ENCODE measurements at regions not wholly inside any gene's neighbourhood (a gene's known extent, or its start where the extent isn't known, plus 50 kb on each side); places are given as distances from the start of the nearest gene placed in this dataset.

- TF ChIP-seq EZH2 (IDR thresholded peaks at IDR 0.05; ENCODE audit: borderline replicate concordance) (no peak), EZH2phosphoT487 (IDR thresholded peaks at IDR 0.05; ENCODE audit: low read depth, severe bottlenecking, unreplicated experiment) (no peak), CTCF (IDR thresholded peaks at IDR 0.05; ENCODE audit: poor library complexity) (no peak)
- Histone ChIP-seq H3K27me3 (no peaks in the 10 kb centered on the region), H3K4me2 (no peak overlapping the region), H3K4me3 (no peak overlapping the region), H3K9me3 (ENCODE audit: low read depth) (no peaks in the 10 kb centered on the region), H3K9me2 (replicated peaks; ENCODE audit: insufficient read depth) (no peaks in the 10 kb centered on the region), H3K36me3 (replicated peaks; ENCODE audit: insufficient read depth, low read depth) (no peaks in the 10 kb centered on the region), H4K20me1 (ENCODE audit: insufficient read depth, poor library complexity, severe bottlenecking) (no peaks in the 10 kb centered on the region), H3K4me1 (ENCODE audit: insufficient read depth) (peaks cover 7% of the 10 kb centered on the region), H3K79me2 (no peaks in the 10 kb centered on the region), H3K27ac (peak overlapping the region; percentile 53), H2AFZ (no peak overlapping the region)
- peak; percentile 36 for DNase-seq (ENCODE audit: low spot score)
- WGBS (ENCODE audit: low lambda C conversion rate, missing lambda C conversion rate) = 89% methylated on average over 6 of the region's 6 CpGs
These were observed 171.8 kb upstream of the KLF7 start for GRCh38 chr2:207337234-207338219.

GRCh38 chr2:207338220-207338607 lies 172.5 kb upstream of the KLF7 start:
- H3K36me3 ChIP-seq (replicated peaks; ENCODE audit: insufficient read depth, low read depth) = no peaks in the 10 kb centered on the region
- no peaks in the 10 kb centered on the region for H3K27me3 ChIP-seq
- 87% methylated on average over 3 of the region's 3 CpGs for WGBS (ENCODE audit: low lambda C conversion rate, missing lambda C conversion rate)
- no peak for TF ChIP-seq EZH2 (IDR thresholded peaks at IDR 0.05; ENCODE audit: borderline replicate concordance)
- no peak for TF ChIP-seq CTCF (IDR thresholded peaks at IDR 0.05; ENCODE audit: poor library complexity)
- no peak for TF ChIP-seq EZH2phosphoT487 (IDR thresholded peaks at IDR 0.05; ENCODE audit: low read depth, severe bottlenecking, unreplicated experiment)
- DNase-seq (ENCODE audit: low spot score) = no peak
- H4K20me1 ChIP-seq (ENCODE audit: insufficient read depth, poor library complexity, severe bottlenecking) = no peaks in the 10 kb centered on the region
- no peak overlapping the region for H3K4me3 ChIP-seq
- H3K4me1 ChIP-seq (ENCODE audit: insufficient read depth) = peaks cover 7% of the 10 kb centered on the region
- H2AFZ ChIP-seq = no peak overlapping the region
- no peaks in the 10 kb centered on the region for H3K79me2 ChIP-seq
- no peaks in the 10 kb centered on the region for H3K9me3 ChIP-seq (ENCODE audit: low read depth)
- no peak overlapping the region for H3K4me2 ChIP-seq
- H3K9me2 ChIP-seq (replicated peaks; ENCODE audit: insufficient read depth) = no peaks in the 10 kb centered on the region
- peak overlapping the region; percentile 53 for H3K27ac ChIP-seq

- Histone ChIP-seq H3K4me3 (no peak overlapping the region), H2AFZ (no peak overlapping the region), H3K27me3 (no peaks in the 10 kb centered on the region), H3K27ac (no peak overlapping the region), H3K36me3 (replicated peaks; ENCODE audit: insufficient read depth, low read depth) (no peaks in the 10 kb centered on the region), H3K9me3 (ENCODE audit: low read depth) (no peaks in the 10 kb centered on the region), H4K20me1 (ENCODE audit: insufficient read depth, poor library complexity, severe bottlenecking) (no peaks in the 10 kb centered on the region), H3K4me2 (no peak overlapping the region), H3K9me2 (replicated peaks; ENCODE audit: insufficient read depth) (no peaks in the 10 kb centered on the region), H3K79me2 (no peaks in the 10 kb centered on the region), H3K4me1 (ENCODE audit: insufficient read depth) (peaks cover 7% of the 10 kb centered on the region)
- no peak for DNase-seq (ENCODE audit: low spot score)
- WGBS (ENCODE audit: low lambda C conversion rate, missing lambda C conversion rate) = 89% methylated on average over 3 of the region's 3 CpGs
- no peak for TF ChIP-seq EZH2phosphoT487 (IDR thresholded peaks at IDR 0.05; ENCODE audit: low read depth, severe bottlenecking, unreplicated experiment)
- no peak for TF ChIP-seq EZH2 (IDR thresholded peaks at IDR 0.05; ENCODE audit: borderline replicate concordance)
- TF ChIP-seq CTCF (IDR thresholded peaks at IDR 0.05; ENCODE audit: poor library complexity) = no peak
These were observed 172.9 kb upstream of the KLF7 start for GRCh38 chr2:207338610-207339009.
